Activated CD8-positive, alpha-beta T cell treated with anti-CD3 and anti-CD28 coated beads for 36 hours (primary cell): ENCODE measurements at regions not wholly inside any gene's neighbourhood (a gene's known extent, or its start where the extent isn't known, plus 50 kb on each side); places are given as distances from the start of the nearest gene placed in this dataset.
"Not testable (repeated sequence)": the region's sequence is repeated elsewhere in the genome, so short reads cannot be mapped to it uniquely, and the experiment has no call there.

Experiments
- ATAC-seq: fragments of 200-7000 bp; cut with Tn5 transposase; one replicate; pipeline ENCODE4 v1.10.0; 2021; ENCODE audit warnings: mild to moderate bottlenecking, moderate library complexity
- CTCF ChIA-PET: fragments of 350-600 bp; sonication (Branson Sonifier 250); formaldehyde crosslinking; loops from one replicate; lab custom pipeline; 2021; ENCODE audit warnings: antibody characterized with exemption; lab: Charles Lee
- POLR2A ChIA-PET: fragments of 350-600 bp; sonication (Branson Sonifier 250); formaldehyde crosslinking; loops from one replicate; lab custom pipeline; 2021; ENCODE audit warnings: antibody characterized with exemption; lab: Charles Lee
- DNase-seq: peaks from one replicate; pipeline ENCODE4 v3.0.0-alpha.2; 2020
- H3K27ac Mint-ChIP-seq: one replicate; pipeline ENCODE4 v1.8.0; 2021; ENCODE audit warnings: mild to moderate bottlenecking, mixed read lengths
- H3K27me3 Mint-ChIP-seq: one replicate; pipeline ENCODE4 v1.8.0; 2021; ENCODE audit warnings: mixed read lengths
- H3K36me3 Mint-ChIP-seq: one replicate; pipeline ENCODE4 v1.8.0; 2021; ENCODE audit warnings: low read depth, mixed read lengths
- H3K4me1 Mint-ChIP-seq: one replicate; pipeline ENCODE4 v1.8.0; 2021; ENCODE audit warnings: low read depth, mixed read lengths
- H3K4me3 Mint-ChIP-seq: one replicate; pipeline ENCODE4 v1.8.0; 2021; ENCODE audit warnings: mild to moderate bottlenecking, moderate library complexity, mixed read lengths
- H3K9me3 Mint-ChIP-seq: one replicate; pipeline ENCODE4 v1.8.0; 2021; ENCODE audit warnings: mixed read lengths
- CTCF ChIP-seq: fragments of 200-600 bp; IDR thresholded peaks from one replicate; pipeline ENCODE4 v1.8.0; 2022; ENCODE audit warnings: antibody characterized with exemption, mild to moderate bottlenecking
- intact Hi-C: fragments of 100-400 bp; cut with micrococcal nuclease; formaldehyde crosslinking; loops from one replicate; pipeline ENCODE4 v1.10.0; 2022

- H3K4me1 Mint-ChIP-seq, result no peaks in the 10 kb centered on the region
- CTCF ChIA-PET, result no interaction called here
- POLR2A ChIA-PET, result no interaction called here
- no peak for ATAC-seq
- H3K27ac Mint-ChIP-seq, result no peak overlapping the region
- TF ChIP-seq CTCF, result no peak
- H3K4me3 Mint-ChIP-seq, result no peak overlapping the region
- intact Hi-C loops, result no loop called here
- no peaks in the 10 kb centered on the region for H3K36me3 Mint-ChIP-seq
- peaks cover 2% of the 10 kb centered on the region for H3K9me3 Mint-ChIP-seq
- DNase-seq, result no peak
- no peaks in the 10 kb centered on the region for H3K27me3 Mint-ChIP-seq
These were observed 951.3 kb downstream of the STIM2 start for GRCh38 chr4:27811948-27812347.

GRCh38 chr4:27813226-27813625 is 952.6 kb downstream of the STIM2 start:
- ATAC-seq, H3K4me1 Mint-ChIP-seq, H3K36me3 Mint-ChIP-seq, H3K9me3 Mint-ChIP-seq, H3K27ac Mint-ChIP-seq, CTCF ChIA-PET, H3K27me3 Mint-ChIP-seq, DNase-seq, intact Hi-C loops, H3K4me3 Mint-ChIP-seq: not testable (repeated sequence)
- POLR2A ChIA-PET, result interaction anchor here (1.1 kb wide), 1 partner anchor 112 kb away, joined by 3 read pairs; no protein-coding TSS in a partner anchor

GRCh38 chr4:27813699-27814425 is 953.2 kb downstream of the STIM2 start:
- H3K4me3 Mint-ChIP-seq, H3K4me1 Mint-ChIP-seq, H3K36me3 Mint-ChIP-seq, intact Hi-C loops, H3K27me3 Mint-ChIP-seq, ATAC-seq, H3K9me3 Mint-ChIP-seq, H3K27ac Mint-ChIP-seq, CTCF ChIA-PET, DNase-seq: not testable (repeated sequence)
- POLR2A ChIA-PET, result interaction anchor here (1.1 kb wide), 1 partner anchor 112 kb away, joined by 3 read pairs; no protein-coding TSS in a partner anchor

- intact Hi-C loops, result no loop called here
- no peak overlapping the region for H3K27ac Mint-ChIP-seq
- H3K36me3 Mint-ChIP-seq, result no peaks in the 10 kb centered on the region
- no peak for TF ChIP-seq CTCF
- H3K9me3 Mint-ChIP-seq, result no peaks in the 10 kb centered on the region
- no peak overlapping the region for H3K4me3 Mint-ChIP-seq
- ChIA-PET CTCF (interaction anchor here (0.6 to 1.4 kb wide), 2 partner anchors 9 to 502 kb away, joined by 3 to 4 read pairs; no protein-coding TSS in a partner anchor), POLR2A (no interaction called here)
- no peaks in the 10 kb centered on the region for H3K27me3 Mint-ChIP-seq
- H3K4me1 Mint-ChIP-seq, result no peaks in the 10 kb centered on the region
- DNase-seq (no peak), ATAC-seq (no peak)
These were observed 958.6 kb downstream of the STIM2 start for GRCh38 chr4:27819246-27819645.

GRCh38 chr4:27828843-27829242 is 968.2 kb downstream of the STIM2 start:
- intact Hi-C loops, result no loop called here
- Mint-ChIP-seq H3K27ac (no peak overlapping the region), H3K27me3 (no peaks in the 10 kb centered on the region), H3K9me3 (no peaks in the 10 kb centered on the region), H3K4me1 (no peaks in the 10 kb centered on the region), H3K4me3 (no peak overlapping the region), H3K36me3 (no peaks in the 10 kb centered on the region)
- CTCF ChIA-PET, result no interaction called here
- DNase-seq (no peak), ATAC-seq (no peak)
- POLR2A ChIA-PET, result no interaction called here
- no peak for TF ChIP-seq CTCF

- Mint-ChIP-seq H3K36me3 (no peaks in the 10 kb centered on the region), H3K4me3 (no peak overlapping the region), H3K9me3 (no peaks in the 10 kb centered on the region), H3K27ac (no peak overlapping the region), H3K27me3 (no peaks in the 10 kb centered on the region), H3K4me1 (no peaks in the 10 kb centered on the region)
- DNase-seq, result no peak
- intact Hi-C loops, result no loop called here
- TF ChIP-seq CTCF, result no peak
- no peak for ATAC-seq
- ChIA-PET CTCF (no interaction called here), POLR2A (no interaction called here)
These were observed 969.6 kb downstream of the STIM2 start for GRCh38 chr4:27830251-27830650.
